GM06990 (cell line): ENCODE measurements at regions not wholly inside any gene's neighbourhood (a gene's known extent, or its start where the extent isn't known, plus 50 kb on each side); places are given as distances from the start of the nearest gene placed in this dataset.

Experiments
- DNase-seq: peaks from one replicate; pipeline ENCODE4 v3.0.0-alpha.2; 2011; ENCODE audit not compliant: insufficient read length; ENCODE audit errors: extremely low read depth
- H3K27me3 ChIP-seq: replicated peaks from 2 replicates; pipeline ENCODE4 v1.6.0; 2011; ENCODE audit warnings: low read length; ENCODE audit not compliant: control insufficient read depth, insufficient read depth
- H3K36me3 ChIP-seq: 2 replicates; pipeline ENCODE4 v1.5.1; 2011; ENCODE audit warnings: low read length; ENCODE audit not compliant: control insufficient read depth, insufficient read depth
- H3K4me3 ChIP-seq: replicated peaks from 2 replicates; pipeline ENCODE4 v1.5.1; 2011; ENCODE audit warnings: low read depth, mild to moderate bottlenecking, control low read depth, low read length
- TF ChIP-seq, protein P1 (sequence below): IDR thresholded peaks from 2 replicates; pipeline ENCODE4 v1.5.1; 2011; ENCODE audit warnings: low read length, control low read depth, mild to moderate bottlenecking, inconsistent platforms; ENCODE audit not compliant: insufficient read depth, poor library complexity, severe bottlenecking

DNA sequence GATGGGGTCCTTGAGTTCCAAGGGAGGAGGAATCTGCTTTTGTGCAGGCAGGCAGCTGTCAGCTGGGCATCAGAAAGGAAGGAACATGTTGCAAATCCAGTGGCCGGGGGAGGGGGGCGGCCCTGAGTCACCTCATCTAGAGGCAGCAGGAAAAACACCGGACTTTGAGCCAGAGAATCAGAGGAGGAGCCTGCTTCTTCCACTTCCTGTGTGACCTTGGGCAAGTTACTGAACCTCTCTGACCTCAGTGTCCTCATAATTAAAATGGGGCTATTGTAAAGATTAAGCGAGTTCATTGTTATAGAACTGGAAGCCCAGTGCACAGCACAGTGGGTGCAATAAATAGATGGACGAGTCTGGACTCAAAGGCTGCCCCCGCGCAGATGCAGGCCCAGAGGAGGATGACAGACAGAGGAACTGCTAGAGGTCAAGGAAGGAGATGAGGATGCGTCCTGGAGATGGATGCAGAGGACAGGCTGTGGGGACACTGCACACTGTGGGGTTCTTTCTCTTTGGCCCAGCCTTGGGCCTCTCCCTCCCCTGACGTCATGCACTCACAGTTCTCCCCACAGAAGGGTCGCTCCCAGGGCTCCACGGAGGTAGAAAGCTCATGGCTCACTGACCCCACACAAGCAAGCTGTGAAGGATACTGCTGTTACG lies 714.3 kb downstream of the MATN1 start:
- Histone ChIP-seq H3K4me3 (no peak overlapping the region), H3K27me3 (no peaks in the 10 kb centered on the region; the same call in 1 of the 2 replicates), H3K36me3 (no peaks in the 10 kb centered on the region)
- DNase-seq = no peak
- TF ChIP-seq, protein P1, sequence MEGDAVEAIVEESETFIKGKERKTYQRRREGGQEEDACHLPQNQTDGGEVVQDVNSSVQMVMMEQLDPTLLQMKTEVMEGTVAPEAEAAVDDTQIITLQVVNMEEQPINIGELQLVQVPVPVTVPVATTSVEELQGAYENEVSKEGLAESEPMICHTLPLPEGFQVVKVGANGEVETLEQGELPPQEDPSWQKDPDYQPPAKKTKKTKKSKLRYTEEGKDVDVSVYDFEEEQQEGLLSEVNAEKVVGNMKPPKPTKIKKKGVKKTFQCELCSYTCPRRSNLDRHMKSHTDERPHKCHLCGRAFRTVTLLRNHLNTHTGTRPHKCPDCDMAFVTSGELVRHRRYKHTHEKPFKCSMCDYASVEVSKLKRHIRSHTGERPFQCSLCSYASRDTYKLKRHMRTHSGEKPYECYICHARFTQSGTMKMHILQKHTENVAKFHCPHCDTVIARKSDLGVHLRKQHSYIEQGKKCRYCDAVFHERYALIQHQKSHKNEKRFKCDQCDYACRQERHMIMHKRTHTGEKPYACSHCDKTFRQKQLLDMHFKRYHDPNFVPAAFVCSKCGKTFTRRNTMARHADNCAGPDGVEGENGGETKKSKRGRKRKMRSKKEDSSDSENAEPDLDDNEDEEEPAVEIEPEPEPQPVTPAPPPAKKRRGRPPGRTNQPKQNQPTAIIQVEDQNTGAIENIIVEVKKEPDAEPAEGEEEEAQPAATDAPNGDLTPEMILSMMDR = no peak

DNA sequence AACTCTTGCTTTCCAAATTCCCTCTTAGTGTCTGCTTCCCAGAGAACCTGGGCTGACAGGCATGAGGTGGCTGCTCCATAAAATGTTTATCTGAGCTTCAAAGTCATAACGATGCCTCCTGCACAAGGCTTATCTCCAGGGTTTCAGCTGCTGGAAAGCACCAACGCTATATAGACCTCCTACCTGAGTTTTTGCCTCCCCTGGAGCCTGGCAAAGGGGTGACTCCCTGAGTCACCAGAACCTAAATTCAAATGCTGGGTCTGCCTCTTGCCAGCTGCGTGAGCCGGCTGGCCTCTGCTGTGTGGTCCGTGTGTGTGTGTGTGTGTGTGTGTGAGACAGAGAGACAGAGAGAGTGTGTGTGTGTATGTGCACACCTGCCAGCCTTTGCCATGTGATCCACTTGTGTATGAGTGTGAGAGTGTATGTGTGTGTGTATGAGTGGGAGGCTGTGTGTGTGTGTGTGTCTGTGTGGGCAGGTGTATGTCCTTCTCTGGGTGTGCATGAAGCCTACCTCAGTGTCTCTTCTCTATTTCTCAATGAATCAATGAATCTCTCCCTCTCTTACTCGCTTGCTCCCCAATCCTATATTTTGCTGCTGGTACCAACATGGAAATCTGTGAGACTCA lies 714.9 kb downstream of the MATN1 start:
- Histone ChIP-seq H3K36me3 (no peaks in the 10 kb centered on the region), H3K4me3 (no peak overlapping the region), H3K27me3 (no peaks in the 10 kb centered on the region; the same call in 1 of the 2 replicates)
- DNase-seq = no peak
- TF ChIP-seq, protein P1 = no peak

DNA sequence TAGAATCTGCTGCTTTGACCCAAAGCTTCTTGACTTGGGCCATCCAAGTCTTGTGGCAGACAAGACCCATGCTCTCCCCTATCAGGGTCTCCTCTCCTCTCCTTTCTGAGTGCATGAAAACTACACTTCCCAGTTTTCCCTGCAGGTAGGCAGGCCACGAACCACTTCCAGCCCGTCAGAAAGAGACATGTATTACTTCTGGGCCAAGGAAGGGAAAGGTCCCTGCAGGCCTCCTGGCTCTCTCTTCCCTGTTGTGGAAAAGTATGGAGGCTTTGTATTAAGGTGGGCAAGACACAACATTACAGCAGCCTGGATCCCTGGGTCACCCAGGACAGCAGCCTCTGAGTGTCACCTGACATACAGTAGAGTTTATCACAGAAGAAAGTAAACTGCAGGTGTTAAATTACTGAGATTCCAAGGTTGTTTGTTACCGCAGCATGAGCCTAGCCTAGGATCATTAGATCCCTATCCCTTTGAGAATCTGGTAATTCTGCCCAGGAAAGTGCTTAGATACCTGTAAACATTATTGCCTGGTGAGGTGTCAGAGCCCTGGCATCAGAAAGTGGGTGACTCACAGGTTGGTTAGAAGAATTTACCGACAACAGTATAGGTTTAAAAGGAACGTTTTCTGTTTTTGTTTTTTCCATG lies 717.3 kb downstream of the MATN1 start:
- Histone ChIP-seq H3K36me3 (no peaks in the 10 kb centered on the region), H3K27me3 (no peaks in the 10 kb centered on the region; the same call in 1 of the 2 replicates), H3K4me3 (no peak overlapping the region)
- TF ChIP-seq, protein P1 = no peak
- no peak for DNase-seq

DNA sequence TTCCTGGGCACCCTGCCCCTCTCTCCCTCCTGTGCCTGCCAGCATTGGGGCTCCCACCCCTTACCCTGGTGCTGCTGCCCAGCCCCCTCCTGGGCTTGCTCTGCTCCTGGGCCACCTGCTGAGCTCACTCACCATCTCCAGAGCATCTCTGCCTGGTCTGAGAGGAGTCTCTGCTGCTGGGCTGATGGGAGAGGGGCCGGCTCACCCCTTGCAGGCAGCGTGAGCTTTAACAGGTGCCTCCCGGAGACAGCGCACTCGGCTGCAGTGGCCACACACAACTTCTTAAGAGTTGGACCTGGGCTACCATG lies 721.7 kb downstream of the MATN1 start:
- H3K4me3 ChIP-seq = no peak overlapping the region
- no peak for DNase-seq
- TF ChIP-seq, protein P1 = no peak
- no peaks in the 10 kb centered on the region for H3K27me3 ChIP-seq
- H3K36me3 ChIP-seq = no peaks in the 10 kb centered on the region

DNA sequence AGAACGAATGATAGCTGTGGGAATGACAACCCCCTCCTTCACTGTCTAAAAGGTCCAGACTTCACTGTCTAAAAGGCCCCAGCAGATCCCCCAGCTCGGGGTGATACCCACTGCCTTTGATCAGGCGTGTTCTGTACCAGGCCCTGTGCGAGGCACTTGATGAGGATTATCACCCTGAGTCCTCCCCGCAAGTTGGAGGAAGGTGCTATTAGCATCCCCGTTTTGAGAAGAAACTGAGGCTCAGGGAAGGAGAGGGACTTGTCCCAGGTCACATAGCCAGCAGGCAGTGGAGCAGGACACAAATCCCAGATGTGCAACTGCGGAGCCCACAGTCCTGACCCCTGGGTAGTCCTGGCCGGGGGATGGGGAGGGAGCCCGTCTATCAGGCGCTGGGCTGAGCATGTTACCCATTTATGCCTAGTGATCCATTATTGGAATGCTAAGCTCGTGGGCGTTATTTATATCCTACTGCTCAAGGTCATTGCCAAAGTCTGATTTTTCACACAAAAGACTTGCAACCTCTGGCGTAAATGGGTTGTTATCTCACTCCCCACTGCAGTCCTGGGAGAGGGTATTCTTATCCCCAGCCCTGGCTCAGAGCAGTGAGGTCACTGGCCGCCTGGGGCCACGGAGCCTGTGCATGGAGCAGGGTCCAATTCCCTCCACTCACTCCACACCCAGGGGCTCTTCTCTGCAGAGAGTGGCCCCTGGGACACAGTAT lies 722.2 kb downstream of the MATN1 start:
- no peaks in the 10 kb centered on the region for H3K27me3 ChIP-seq
- TF ChIP-seq, protein P1 = no peak
- H3K36me3 ChIP-seq = no peaks in the 10 kb centered on the region
- DNase-seq = no peak
- no peak overlapping the region for H3K4me3 ChIP-seq
